ENCODE measurements at regions not wholly inside any gene's neighbourhood (a gene's known extent, or its start where the extent isn't known, plus 50 kb on each side); places are given as distances from the start of the nearest gene placed in this dataset.

DNA sequence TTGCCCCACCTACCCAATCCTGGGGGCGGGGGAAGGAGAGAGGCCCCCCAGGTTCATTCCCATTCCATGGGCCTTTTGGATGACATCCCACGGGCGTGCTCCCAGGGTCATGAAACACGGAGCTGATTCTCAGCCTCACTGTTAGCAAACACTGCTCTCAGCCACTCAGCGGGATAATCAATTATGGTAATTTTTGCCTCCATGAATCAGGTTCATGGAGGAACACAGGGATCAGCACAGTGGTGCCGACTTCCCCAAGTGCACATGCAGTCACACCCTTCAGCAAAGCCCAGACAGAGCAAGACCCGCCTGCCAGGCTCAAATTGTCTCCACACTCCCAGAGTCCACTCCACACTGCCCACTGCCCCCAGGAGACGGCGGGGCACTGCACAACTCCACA lies 164.6 kb downstream of the ENGASE start:
- H3K27ac Mint-ChIP-seq (ENCODE audit: unreplicated experiment), result no peak overlapping the region
- POLR2A ChIA-PET, result no interaction called here
- no TSS peak for BruUV-seq (replicated peaks)

DNA sequence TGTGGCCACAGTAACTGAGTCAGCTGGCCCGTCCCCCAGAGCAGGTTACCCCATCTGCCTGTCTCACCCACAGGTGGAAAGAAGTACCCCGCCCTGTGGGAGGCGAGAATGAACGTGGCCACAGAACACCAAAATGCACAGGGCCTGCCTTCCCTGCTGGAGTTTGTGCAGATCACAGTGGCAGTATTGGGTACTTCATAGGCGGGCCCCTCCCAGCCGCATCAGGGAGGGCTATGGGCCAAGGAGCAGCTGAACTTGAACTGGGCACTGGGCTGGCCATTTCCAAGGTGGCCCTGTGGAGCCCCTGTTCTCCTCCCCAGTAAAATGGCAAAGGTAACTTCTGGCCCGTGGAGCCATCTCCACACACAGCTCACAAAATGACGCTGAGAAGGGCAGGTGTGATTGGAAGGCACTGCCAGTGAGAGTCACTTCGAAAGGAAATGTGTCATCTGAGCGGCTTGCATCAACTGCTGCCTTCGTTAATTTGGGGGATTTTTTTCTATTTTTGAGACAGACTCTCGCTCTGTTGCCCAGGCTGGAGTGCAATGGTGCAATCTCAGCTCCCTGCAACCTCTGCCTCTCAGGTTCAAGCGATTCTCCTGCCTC lies 162.9 kb downstream of the ENGASE start:
- intact Hi-C loops (cut with micrococcal nuclease; ENCODE audit: unreplicated experiment), result no loop called here

More for the DNA sequence above, 164.6 kb downstream of the ENGASE start:
- Histone ChIP-seq H3K4me1 (no peaks in the 10 kb centered on the region), H3K9me3 (no peaks in the 10 kb centered on the region), H3K36me3 (ENCODE audit: control insufficient read depth, insufficient read depth, low read length) (no peaks in the 10 kb centered on the region), H3K27me3 (replicated peaks; ENCODE audit: control insufficient read depth, insufficient read depth, low read length) (no peaks in the 10 kb centered on the region; the same call in none of the 2 replicates), H3K4me3 (ENCODE audit: low read depth, low read length) (no peak overlapping the region)
- Mint-ChIP-seq H3K36me3 (ENCODE audit: insufficient read depth, unreplicated experiment) (no peaks in the 10 kb centered on the region), H3K4me1 (ENCODE audit: low read depth, unreplicated experiment) (no peaks in the 10 kb centered on the region), H3K9me3 (ENCODE audit: unreplicated experiment) (no peaks in the 10 kb centered on the region), H3K27me3 (ENCODE audit: insufficient read depth, unreplicated experiment) (peaks cover 33% of the 10 kb centered on the region), H3K4me3 (ENCODE audit: unreplicated experiment) (no peak overlapping the region)
- CTCF ChIA-PET, result no interaction called here
- intact Hi-C loops (cut with micrococcal nuclease; ENCODE audit: unreplicated experiment), result no loop called here
- DNase-seq, result no peak
- TF ChIP-seq, protein P1, sequence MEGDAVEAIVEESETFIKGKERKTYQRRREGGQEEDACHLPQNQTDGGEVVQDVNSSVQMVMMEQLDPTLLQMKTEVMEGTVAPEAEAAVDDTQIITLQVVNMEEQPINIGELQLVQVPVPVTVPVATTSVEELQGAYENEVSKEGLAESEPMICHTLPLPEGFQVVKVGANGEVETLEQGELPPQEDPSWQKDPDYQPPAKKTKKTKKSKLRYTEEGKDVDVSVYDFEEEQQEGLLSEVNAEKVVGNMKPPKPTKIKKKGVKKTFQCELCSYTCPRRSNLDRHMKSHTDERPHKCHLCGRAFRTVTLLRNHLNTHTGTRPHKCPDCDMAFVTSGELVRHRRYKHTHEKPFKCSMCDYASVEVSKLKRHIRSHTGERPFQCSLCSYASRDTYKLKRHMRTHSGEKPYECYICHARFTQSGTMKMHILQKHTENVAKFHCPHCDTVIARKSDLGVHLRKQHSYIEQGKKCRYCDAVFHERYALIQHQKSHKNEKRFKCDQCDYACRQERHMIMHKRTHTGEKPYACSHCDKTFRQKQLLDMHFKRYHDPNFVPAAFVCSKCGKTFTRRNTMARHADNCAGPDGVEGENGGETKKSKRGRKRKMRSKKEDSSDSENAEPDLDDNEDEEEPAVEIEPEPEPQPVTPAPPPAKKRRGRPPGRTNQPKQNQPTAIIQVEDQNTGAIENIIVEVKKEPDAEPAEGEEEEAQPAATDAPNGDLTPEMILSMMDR (IDR thresholded peaks at IDR 0.05; ENCODE audit: insufficient read depth in 1 of 2, low read depth in 1 of 2, low read length in 1 of 2, severe bottlenecking in 1 of 2, unreplicated experiment in 1 of 2), result no peak

DNA sequence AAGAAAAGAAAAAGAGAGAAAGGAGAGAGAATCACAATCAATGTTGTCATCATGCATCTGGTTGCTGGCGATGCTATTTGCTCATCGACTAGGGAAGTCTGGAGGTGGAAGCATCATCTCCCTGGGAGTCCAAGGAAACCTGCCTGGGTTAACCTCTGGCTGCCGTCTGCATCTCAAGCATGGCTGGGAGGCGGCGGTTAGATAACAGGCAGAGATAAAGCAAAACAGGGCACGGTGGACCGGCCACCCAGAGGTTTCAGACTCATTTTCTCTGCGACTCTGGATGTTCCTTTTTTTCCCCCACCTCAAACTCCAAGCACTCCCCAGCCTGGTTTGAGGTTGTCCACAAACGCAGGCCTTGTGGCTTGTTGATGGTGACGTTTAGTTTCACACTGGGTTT lies 161.2 kb downstream of the ENGASE start:
- BruUV-seq (replicated peaks), result no TSS peak
- CTCF ChIA-PET, result no interaction called here

More for the DNA sequence above, 162.9 kb downstream of the ENGASE start:
- CTCF ChIA-PET, result no interaction called here
- Histone ChIP-seq H3K4me1 (no peaks in the 10 kb centered on the region), H3K9me3 (no peaks in the 10 kb centered on the region), H3K4me3 (ENCODE audit: low read depth, low read length) (no peak overlapping the region), H3K27me3 (replicated peaks; ENCODE audit: control insufficient read depth, insufficient read depth, low read length) (no peaks in the 10 kb centered on the region; the same call in 1 of the 2 replicates), H3K36me3 (ENCODE audit: control insufficient read depth, insufficient read depth, low read length) (no peaks in the 10 kb centered on the region)
- TF ChIP-seq, protein P1 (IDR thresholded peaks at IDR 0.05; ENCODE audit: insufficient read depth in 1 of 2, low read depth in 1 of 2, low read length in 1 of 2, severe bottlenecking in 1 of 2, unreplicated experiment in 1 of 2), result no peak
- no peak overlapping the region for H3K27ac Mint-ChIP-seq (ENCODE audit: unreplicated experiment)
- POLR2A ChIA-PET, result no interaction called here
- no peaks in the 10 kb centered on the region for H3K4me1 Mint-ChIP-seq (ENCODE audit: low read depth, unreplicated experiment)
- no peaks in the 10 kb centered on the region for H3K36me3 Mint-ChIP-seq (ENCODE audit: insufficient read depth, unreplicated experiment)
- H3K4me3 Mint-ChIP-seq (ENCODE audit: unreplicated experiment), result no peak overlapping the region
- no peak for DNase-seq
- H3K9me3 Mint-ChIP-seq (ENCODE audit: unreplicated experiment), result no peaks in the 10 kb centered on the region
- H3K27me3 Mint-ChIP-seq (ENCODE audit: insufficient read depth, unreplicated experiment), result peaks cover 39% of the 10 kb centered on the region
- no TSS peak for BruUV-seq (replicated peaks)

More for the DNA sequence above, 161.2 kb downstream of the ENGASE start:
- H3K36me3 ChIP-seq (ENCODE audit: control insufficient read depth, insufficient read depth, low read length), result no peaks in the 10 kb centered on the region
- no peak overlapping the region for H3K4me3 ChIP-seq (ENCODE audit: low read depth, low read length)
- Mint-ChIP-seq H3K36me3 (ENCODE audit: insufficient read depth, unreplicated experiment) (no peaks in the 10 kb centered on the region), H3K4me1 (ENCODE audit: low read depth, unreplicated experiment) (no peaks in the 10 kb centered on the region), H3K27me3 (ENCODE audit: insufficient read depth, unreplicated experiment) (peaks cover 45% of the 10 kb centered on the region), H3K9me3 (ENCODE audit: unreplicated experiment) (peaks cover 8% of the 10 kb centered on the region), H3K4me3 (ENCODE audit: unreplicated experiment) (no peak overlapping the region), H3K27ac (ENCODE audit: unreplicated experiment) (no peak overlapping the region)
- TF ChIP-seq, protein P1 (IDR thresholded peaks at IDR 0.05; ENCODE audit: insufficient read depth in 1 of 2, low read depth in 1 of 2, low read length in 1 of 2, severe bottlenecking in 1 of 2, unreplicated experiment in 1 of 2), result no peak
- H3K27me3 ChIP-seq (replicated peaks; ENCODE audit: control insufficient read depth, insufficient read depth, low read length), result no peaks in the 10 kb centered on the region; the same call in 1 of the 2 replicates
- no peak for DNase-seq
- POLR2A ChIA-PET, result no interaction called here
- intact Hi-C loops (cut with micrococcal nuclease; ENCODE audit: unreplicated experiment), result no loop called here
- no peaks in the 10 kb centered on the region for H3K4me1 ChIP-seq
- no peaks in the 10 kb centered on the region; the same call in 1 of the 2 replicates for H3K9me3 ChIP-seq

Data from Caco-2 (cell line).